ENCODE measurements at regions not wholly inside any gene's neighbourhood (a gene's known extent, or its start where the extent isn't known, plus 50 kb on each side); places are given as distances from the start of the nearest gene placed in this dataset.

GRCh38 chr5:61816146-61816545 is 484.1 kb downstream of the ZSWIM6 start:
- H3K79me2 ChIP-seq (ENCODE audit: control insufficient read depth, low read length), result no peaks in the 10 kb centered on the region
- H3F3A ChIP-seq (ENCODE audit: control insufficient read depth, insufficient read depth), result no peaks in the 10 kb centered on the region
- H3K27me3 ChIP-seq (ENCODE audit: control insufficient read depth, low read length), result no peaks in the 10 kb centered on the region
- H3K4me1 ChIP-seq (ENCODE audit: control insufficient read depth, low read length), result no peaks in the 10 kb centered on the region
- no peaks in the 10 kb centered on the region for H3K9me2 ChIP-seq (replicated peaks; ENCODE audit: control insufficient read depth, low read length)
- no peaks in the 10 kb centered on the region for H3K36me3 ChIP-seq (ENCODE audit: control insufficient read depth, low read length)
- H4K20me1 ChIP-seq (ENCODE audit: control insufficient read depth, insufficient read depth, low read depth, low read length), result no peaks in the 10 kb centered on the region
- no peak for TF ChIP-seq EZH2phosphoT487 (IDR thresholded peaks at IDR 0.05; ENCODE audit: borderline replicate concordance, low read length)
- TF ChIP-seq, protein P1, sequence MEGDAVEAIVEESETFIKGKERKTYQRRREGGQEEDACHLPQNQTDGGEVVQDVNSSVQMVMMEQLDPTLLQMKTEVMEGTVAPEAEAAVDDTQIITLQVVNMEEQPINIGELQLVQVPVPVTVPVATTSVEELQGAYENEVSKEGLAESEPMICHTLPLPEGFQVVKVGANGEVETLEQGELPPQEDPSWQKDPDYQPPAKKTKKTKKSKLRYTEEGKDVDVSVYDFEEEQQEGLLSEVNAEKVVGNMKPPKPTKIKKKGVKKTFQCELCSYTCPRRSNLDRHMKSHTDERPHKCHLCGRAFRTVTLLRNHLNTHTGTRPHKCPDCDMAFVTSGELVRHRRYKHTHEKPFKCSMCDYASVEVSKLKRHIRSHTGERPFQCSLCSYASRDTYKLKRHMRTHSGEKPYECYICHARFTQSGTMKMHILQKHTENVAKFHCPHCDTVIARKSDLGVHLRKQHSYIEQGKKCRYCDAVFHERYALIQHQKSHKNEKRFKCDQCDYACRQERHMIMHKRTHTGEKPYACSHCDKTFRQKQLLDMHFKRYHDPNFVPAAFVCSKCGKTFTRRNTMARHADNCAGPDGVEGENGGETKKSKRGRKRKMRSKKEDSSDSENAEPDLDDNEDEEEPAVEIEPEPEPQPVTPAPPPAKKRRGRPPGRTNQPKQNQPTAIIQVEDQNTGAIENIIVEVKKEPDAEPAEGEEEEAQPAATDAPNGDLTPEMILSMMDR (IDR thresholded peaks at IDR 0.05; ENCODE audit: low read depth, low read length, poor library complexity, severe bottlenecking), result no peak
- H3K27ac ChIP-seq (ENCODE audit: low read depth, low read length), result no peak overlapping the region
- no peaks in the 10 kb centered on the region for H3K9me3 ChIP-seq (ENCODE audit: control insufficient read depth, insufficient read depth, low read length)
- no peak overlapping the region for H3K4me3 ChIP-seq (ENCODE audit: low read length)
- H3K4me2 ChIP-seq (ENCODE audit: low read length), result no peak overlapping the region

DNA sequence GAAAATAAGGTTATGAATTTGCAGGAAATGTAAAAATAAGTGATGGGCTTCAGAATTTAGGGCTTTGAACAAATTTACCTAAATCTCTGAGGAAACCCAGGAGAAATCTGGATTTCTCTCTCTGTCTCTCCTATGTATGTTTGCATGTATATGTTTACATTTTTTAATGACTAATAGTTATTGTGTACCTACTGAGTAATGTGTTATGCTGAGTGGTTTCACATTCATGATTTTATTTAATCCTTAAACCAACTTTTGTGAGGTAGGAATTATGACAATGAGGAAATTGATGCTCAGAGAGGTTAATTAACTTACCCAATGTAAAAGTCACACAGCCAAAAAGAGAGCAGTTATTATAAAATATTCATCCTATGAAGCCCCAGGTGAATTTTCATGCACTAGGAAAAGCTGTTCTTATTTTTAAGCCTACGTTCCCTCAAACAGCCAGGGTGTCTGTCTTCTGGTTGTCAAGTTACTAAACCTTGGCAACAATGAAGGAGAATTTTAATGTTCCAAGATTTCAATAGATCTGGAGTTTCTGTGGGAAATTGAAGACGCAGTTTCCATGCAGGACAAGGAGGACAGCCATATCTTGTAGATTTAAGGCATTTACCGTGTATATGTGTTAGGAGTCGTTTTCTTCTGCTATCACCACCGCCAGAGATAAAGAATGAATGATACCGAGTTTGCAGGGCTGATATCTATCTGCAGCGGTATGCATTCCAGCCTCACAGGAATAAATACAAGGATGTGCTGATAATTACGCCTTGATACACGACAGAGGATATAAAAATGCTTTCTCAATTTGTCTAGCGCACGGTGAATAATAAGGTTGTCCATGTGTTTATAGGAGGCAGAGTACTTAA is 484.8 kb downstream of the ZSWIM6 start:
- Histone ChIP-seq H3K4me3 (ENCODE audit: low read length) (no peak overlapping the region), H3K4me1 (ENCODE audit: control insufficient read depth, low read length) (no peaks in the 10 kb centered on the region), H3K27me3 (ENCODE audit: control insufficient read depth, low read length) (no peaks in the 10 kb centered on the region), H3F3A (ENCODE audit: control insufficient read depth, insufficient read depth) (no peaks in the 10 kb centered on the region), H3K9me3 (ENCODE audit: control insufficient read depth, insufficient read depth, low read length) (no peaks in the 10 kb centered on the region), H3K36me3 (ENCODE audit: control insufficient read depth, low read length) (no peaks in the 10 kb centered on the region), H3K27ac (ENCODE audit: low read depth, low read length) (no peak overlapping the region), H3K4me2 (ENCODE audit: low read length) (no peak overlapping the region), H3K9me2 (replicated peaks; ENCODE audit: control insufficient read depth, low read length) (no peaks in the 10 kb centered on the region), H4K20me1 (ENCODE audit: control insufficient read depth, insufficient read depth, low read depth, low read length) (no peaks in the 10 kb centered on the region), H3K79me2 (ENCODE audit: control insufficient read depth, low read length) (no peaks in the 10 kb centered on the region)
- TF ChIP-seq, protein P1 (IDR thresholded peaks at IDR 0.05; ENCODE audit: low read depth, low read length, poor library complexity, severe bottlenecking), result no peak

DNA sequence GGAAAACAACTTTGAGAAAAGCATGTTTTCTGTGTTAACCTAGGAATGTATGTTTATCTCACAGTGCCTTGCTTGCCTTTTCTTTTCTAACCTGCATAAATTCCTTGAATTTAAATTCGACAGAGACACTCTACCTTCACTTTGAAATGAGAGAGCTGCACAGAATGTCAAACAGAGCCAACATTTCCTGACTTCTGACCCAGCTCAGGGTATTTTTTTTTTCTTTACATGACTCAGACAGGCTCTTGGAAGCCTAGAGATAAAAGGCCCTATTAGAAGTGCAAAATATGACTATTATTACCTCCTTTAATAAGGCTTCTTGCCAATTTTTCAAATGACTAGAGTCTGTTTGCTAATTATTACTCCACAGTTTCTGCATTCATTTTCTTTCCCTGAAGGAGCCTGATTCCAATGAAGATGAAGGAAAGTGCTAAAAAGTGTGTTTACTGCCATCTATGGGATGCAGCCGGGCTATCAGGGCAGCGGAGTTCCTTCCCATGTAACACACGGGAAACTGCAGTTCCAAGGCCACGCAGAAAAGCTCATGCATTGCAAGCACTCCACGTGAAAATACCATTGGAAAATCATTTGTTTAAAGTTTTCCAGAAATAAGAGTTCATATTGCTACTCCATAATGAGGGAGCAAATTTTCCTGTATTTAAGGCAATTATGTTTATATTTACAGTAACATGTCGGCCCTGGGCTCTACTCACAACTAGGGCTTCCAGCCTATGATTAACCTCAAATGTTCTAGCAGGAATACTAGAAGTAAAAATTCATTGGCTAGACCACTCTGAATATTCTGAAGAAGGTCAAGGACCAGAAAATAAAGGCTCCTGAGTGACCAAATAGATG is 485.6 kb downstream of the ZSWIM6 start:
- no peaks in the 10 kb centered on the region for H3K9me3 ChIP-seq (ENCODE audit: control insufficient read depth, insufficient read depth, low read length)
- H3K9me2 ChIP-seq (replicated peaks; ENCODE audit: control insufficient read depth, low read length), result no peaks in the 10 kb centered on the region
- no peaks in the 10 kb centered on the region for H3K27me3 ChIP-seq (ENCODE audit: control insufficient read depth, low read length)
- TF ChIP-seq EZH2phosphoT487 (IDR thresholded peaks at IDR 0.05; ENCODE audit: borderline replicate concordance, low read length), result no peak
- TF ChIP-seq, protein P1 (IDR thresholded peaks at IDR 0.05; ENCODE audit: low read depth, low read length, poor library complexity, severe bottlenecking), result peak; percentile 29
- H3K4me3 ChIP-seq (ENCODE audit: low read length), result no peak overlapping the region
- H3K4me1 ChIP-seq (ENCODE audit: control insufficient read depth, low read length), result no peaks in the 10 kb centered on the region
- no peaks in the 10 kb centered on the region for H3K79me2 ChIP-seq (ENCODE audit: control insufficient read depth, low read length)
- no peaks in the 10 kb centered on the region for H3K36me3 ChIP-seq (ENCODE audit: control insufficient read depth, low read length)
- H3K4me2 ChIP-seq (ENCODE audit: low read length), result no peak overlapping the region
- H3K27ac ChIP-seq (ENCODE audit: low read depth, low read length), result no peak overlapping the region
- no peaks in the 10 kb centered on the region for H3F3A ChIP-seq (ENCODE audit: control insufficient read depth, insufficient read depth)
- no peaks in the 10 kb centered on the region for H4K20me1 ChIP-seq (ENCODE audit: control insufficient read depth, insufficient read depth, low read depth, low read length)

Data from DOHH2 (cell line).